ENCODE measurements at regions not wholly inside any gene's neighbourhood (a gene's known extent, or its start where the extent isn't known, plus 50 kb on each side); places are given as distances from the start of the nearest gene placed in this dataset.
A peak's percentile ranks its signal among the peaks of the same experiment; 100 is the strongest.

DNA sequence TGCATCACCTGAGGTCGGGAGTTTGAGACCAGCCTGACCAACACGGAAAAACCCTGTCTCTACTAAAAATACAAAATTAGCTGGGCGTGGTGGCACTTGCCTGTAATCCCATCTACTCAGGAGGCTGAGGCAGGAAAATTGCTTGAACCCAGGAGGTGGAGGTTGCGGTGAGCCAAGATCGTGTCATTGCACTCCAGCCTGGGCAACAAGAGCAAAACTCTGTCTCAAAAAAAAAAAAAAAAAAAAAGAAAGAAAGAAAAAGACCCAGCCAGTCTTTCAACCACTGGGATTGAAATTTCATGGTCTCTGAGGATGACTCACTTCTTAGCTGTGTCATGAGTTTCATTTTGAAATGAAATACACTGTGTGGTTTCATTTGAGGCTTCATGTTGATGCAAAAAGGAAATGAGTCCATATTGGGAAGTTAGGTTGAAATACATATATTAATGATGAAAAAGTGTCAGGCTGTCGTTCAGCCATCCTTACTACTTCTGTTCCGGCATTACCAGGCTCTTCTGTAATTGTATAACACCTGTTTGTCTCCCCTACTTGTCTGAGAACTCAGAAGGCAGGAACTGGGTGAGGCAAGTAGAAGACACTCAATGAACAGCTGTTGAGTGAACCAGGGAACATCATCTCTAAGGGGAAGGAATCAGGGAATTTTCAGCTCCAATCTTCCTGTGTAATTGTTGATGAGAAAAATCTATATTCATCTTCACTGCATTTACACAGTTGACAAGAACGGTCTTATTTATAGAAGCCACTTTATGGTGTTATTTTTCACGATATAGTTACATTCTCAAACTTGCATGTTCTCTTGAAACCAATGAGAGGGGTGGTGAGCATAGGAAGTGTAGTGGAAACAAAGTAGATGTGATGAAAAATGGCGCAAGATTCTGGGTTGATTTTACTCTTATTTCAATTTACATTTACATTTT, 87.4 kb downstream of the NFKBIZ start (continued):
- no peak for TF ChIP-seq E2F8 (IDR thresholded peaks at IDR 0.05; ENCODE audit: low read depth, partially characterized antibody)
- no peak for TF ChIP-seq KAT2A (conservative IDR thresholded peaks at IDR 0.05; ENCODE audit: control insufficient read depth, low read depth, low read length)
- TF ChIP-seq NFXL1 (IDR thresholded peaks at IDR 0.05; ENCODE audit: borderline replicate concordance): no peak
- no peak; the same call in 1 of the 2 replicates for TF ChIP-seq PAX8 (IDR thresholded peaks at IDR 0.05)
- TF ChIP-seq, protein P1, sequence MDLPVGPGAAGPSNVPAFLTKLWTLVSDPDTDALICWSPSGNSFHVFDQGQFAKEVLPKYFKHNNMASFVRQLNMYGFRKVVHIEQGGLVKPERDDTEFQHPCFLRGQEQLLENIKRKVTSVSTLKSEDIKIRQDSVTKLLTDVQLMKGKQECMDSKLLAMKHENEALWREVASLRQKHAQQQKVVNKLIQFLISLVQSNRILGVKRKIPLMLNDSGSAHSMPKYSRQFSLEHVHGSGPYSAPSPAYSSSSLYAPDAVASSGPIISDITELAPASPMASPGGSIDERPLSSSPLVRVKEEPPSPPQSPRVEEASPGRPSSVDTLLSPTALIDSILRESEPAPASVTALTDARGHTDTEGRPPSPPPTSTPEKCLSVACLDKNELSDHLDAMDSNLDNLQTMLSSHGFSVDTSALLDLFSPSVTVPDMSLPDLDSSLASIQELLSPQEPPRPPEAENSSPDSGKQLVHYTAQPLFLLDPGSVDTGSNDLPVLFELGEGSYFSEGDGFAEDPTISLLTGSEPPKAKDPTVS (IDR thresholded peaks at IDR 0.05; ENCODE audit: low read depth, low read length): no peak
- TF ChIP-seq SIN3A (IDR thresholded peaks at IDR 0.05; ENCODE audit: low read depth, low read length): no peak
- TF ChIP-seq EGR1 (IDR thresholded peaks at IDR 0.05; ENCODE audit: borderline replicate concordance in 1 of 2, low read depth in 2 of 2, low read length in 2 of 2): no peak
- peak; percentile 97 for TF ChIP-seq RUNX3 (IDR thresholded peaks at IDR 0.05; ENCODE audit: low read length)
- TF ChIP-seq NR2F1 (conservative IDR thresholded peaks at IDR 0.05): peak; percentile 12; the same call in 1 of the 2 replicates
- TF ChIP-seq PML (IDR thresholded peaks at IDR 0.05; ENCODE audit: low read length): peak; percentile 55; the same call in 1 of the 2 replicates
- no peak for TF ChIP-seq CHD4 (IDR thresholded peaks at IDR 0.05)
- peak; percentile 90 for TF ChIP-seq BCL11A (IDR thresholded peaks at IDR 0.05; ENCODE audit: low read depth, low read length)
- no peak for TF ChIP-seq YBX1 (IDR thresholded peaks at IDR 0.05)
- TF ChIP-seq ZNF217 (IDR thresholded peaks at IDR 0.05): 0 out of 2 replicates have a peak, but pooled peaks have one; percentile 68
- TF ChIP-seq SMC3 (IDR thresholded peaks at IDR 0.05; ENCODE audit: borderline replicate concordance, low read length): peak; percentile 9; the same call in 1 of the 2 replicates
- TF ChIP-seq POU2F2 (IDR thresholded peaks at IDR 0.05; ENCODE audit: borderline replicate concordance, low read depth, low read length): peak; percentile 55; the same call in 2 of the 3 replicates
- TF ChIP-seq CBX3 (IDR thresholded peaks at IDR 0.05; ENCODE audit: borderline replicate concordance, low read depth): no peak
- TF ChIP-seq NR2C1 (IDR thresholded peaks at IDR 0.05): no peak
- no peak for TF ChIP-seq ZZZ3 (IDR thresholded peaks at IDR 0.05; ENCODE audit: control insufficient read depth, insufficient read length, low read depth)
- no peak for TF ChIP-seq NFYB (IDR thresholded peaks at IDR 0.05; ENCODE audit: insufficient read depth, low read depth, low read length)
- TF ChIP-seq ATF7 (IDR thresholded peaks at IDR 0.05; ENCODE audit: low read depth): peak; percentile 97
- no peak for TF ChIP-seq MYC (IDR thresholded peaks at IDR 0.05; ENCODE audit: insufficient read depth, insufficient read length, insufficient replicate concordance, low read length, severe bottlenecking)
- TF ChIP-seq MYB (IDR thresholded peaks at IDR 0.05; ENCODE audit: borderline replicate concordance, low read depth, low read length): no peak
- peak; percentile 82 for TF ChIP-seq TCF3 (IDR thresholded peaks at IDR 0.05; ENCODE audit: borderline replicate concordance, insufficient read depth, low read depth, low read length)
